Activated naive CD8-positive, alpha-beta T cell (primary cell): ENCODE measurements at regions not wholly inside any gene's neighbourhood (a gene's known extent, or its start where the extent isn't known, plus 50 kb on each side); places are given as distances from the start of the nearest gene placed in this dataset.

ENCODE experiments used
- H3K27ac Mint-ChIP-seq: one replicate; pipeline ENCODE4 v1.8.0; 2021; ENCODE audit warnings: mixed read lengths
- H3K27me3 Mint-ChIP-seq: one replicate; pipeline ENCODE4 v1.8.0; 2021; ENCODE audit warnings: mixed read lengths
- H3K36me3 Mint-ChIP-seq: one replicate; pipeline ENCODE4 v1.8.0; 2021; ENCODE audit warnings: mixed read lengths
- H3K4me1 Mint-ChIP-seq: one replicate; pipeline ENCODE4 v1.8.0; 2021; ENCODE audit warnings: low read depth, mixed read lengths
- H3K4me3 Mint-ChIP-seq: one replicate; pipeline ENCODE4 v1.8.0; 2021; ENCODE audit warnings: mild to moderate bottlenecking, mixed read lengths
- H3K9me3 Mint-ChIP-seq: one replicate; pipeline ENCODE4 v1.8.0; 2021; ENCODE audit warnings: low read depth, mixed read lengths

- H3K9me3 Mint-ChIP-seq: no peaks in the 10 kb centered on the region
- H3K27me3 Mint-ChIP-seq: no peaks in the 10 kb centered on the region
- H3K4me1 Mint-ChIP-seq: peaks cover 34% of the 10 kb centered on the region
- no peaks in the 10 kb centered on the region for H3K36me3 Mint-ChIP-seq
- H3K27ac Mint-ChIP-seq: no peak overlapping the region
- no peak overlapping the region for H3K4me3 Mint-ChIP-seq
Observed at GRCh38 chr10:8187171-8187666, 132.7 kb downstream of the GATA3 start.

- Mint-ChIP-seq H3K9me3 (no peaks in the 10 kb centered on the region), H3K36me3 (no peaks in the 10 kb centered on the region), H3K4me3 (no peak overlapping the region), H3K27me3 (no peaks in the 10 kb centered on the region), H3K4me1 (peaks cover 16% of the 10 kb centered on the region), H3K27ac (no peak overlapping the region)
Observed at GRCh38 chr10:8189458-8189857, 135.0 kb downstream of the GATA3 start.

- Mint-ChIP-seq H3K9me3 (no peaks in the 10 kb centered on the region), H3K4me3 (no peak overlapping the region), H3K27me3 (no peaks in the 10 kb centered on the region), H3K36me3 (no peaks in the 10 kb centered on the region), H3K4me1 (peaks cover 13% of the 10 kb centered on the region), H3K27ac (no peak overlapping the region)
Observed at GRCh38 chr10:8192301-8192700, 137.8 kb downstream of the GATA3 start.

- Mint-ChIP-seq H3K9me3 (no peaks in the 10 kb centered on the region), H3K4me1 (peaks cover 9% of the 10 kb centered on the region), H3K27ac (no peak overlapping the region), H3K4me3 (no peak overlapping the region), H3K27me3 (no peaks in the 10 kb centered on the region), H3K36me3 (no peaks in the 10 kb centered on the region)
Observed at GRCh38 chr10:8193546-8193945, 139.1 kb downstream of the GATA3 start.

- Mint-ChIP-seq H3K27me3 (no peaks in the 10 kb centered on the region), H3K36me3 (no peaks in the 10 kb centered on the region), H3K4me3 (no peak overlapping the region), H3K27ac (no peak overlapping the region), H3K4me1 (peaks cover 6% of the 10 kb centered on the region), H3K9me3 (no peaks in the 10 kb centered on the region)
Observed at GRCh38 chr10:8194050-8194449, 139.6 kb downstream of the GATA3 start.

- H3K4me1 Mint-ChIP-seq: no peaks in the 10 kb centered on the region
Observed at GRCh38 chr10:8206882-8207281, 152.4 kb downstream of the GATA3 start.

GRCh38 chr10:8211631-8212030 is 157.1 kb downstream of the GATA3 start:
- no peak overlapping the region for H3K27ac Mint-ChIP-seq
- H3K27me3 Mint-ChIP-seq: no peaks in the 10 kb centered on the region
- H3K4me3 Mint-ChIP-seq: no peak overlapping the region
- no peaks in the 10 kb centered on the region for H3K9me3 Mint-ChIP-seq
- H3K4me1 Mint-ChIP-seq: peaks cover 22% of the 10 kb centered on the region
- H3K36me3 Mint-ChIP-seq: no peaks in the 10 kb centered on the region

More at GRCh38 chr10:8206882-8207281, 152.4 kb downstream of the GATA3 start:
- Mint-ChIP-seq H3K36me3 (no peaks in the 10 kb centered on the region), H3K27me3 (no peaks in the 10 kb centered on the region), H3K4me3 (no peak overlapping the region), H3K27ac (no peak overlapping the region), H3K9me3 (no peaks in the 10 kb centered on the region)

GRCh38 chr10:8213735-8214134 is 159.2 kb downstream of the GATA3 start:
- Mint-ChIP-seq H3K27me3 (no peaks in the 10 kb centered on the region), H3K9me3 (peaks cover 4% of the 10 kb centered on the region), H3K4me3 (no peak overlapping the region), H3K4me1 (peaks cover 34% of the 10 kb centered on the region), H3K27ac (no peak overlapping the region), H3K36me3 (no peaks in the 10 kb centered on the region)

- no peaks in the 10 kb centered on the region for H3K36me3 Mint-ChIP-seq
- peaks cover 5% of the 10 kb centered on the region for H3K9me3 Mint-ChIP-seq
Observed at GRCh38 chr10:8214587-8214986, 160.1 kb downstream of the GATA3 start.

GRCh38 chr10:8216893-8217292 is 162.4 kb downstream of the GATA3 start:
- peaks cover 34% of the 10 kb centered on the region for H3K4me1 Mint-ChIP-seq
- H3K9me3 Mint-ChIP-seq: peaks cover 5% of the 10 kb centered on the region
- no peak overlapping the region for H3K4me3 Mint-ChIP-seq
- no peak overlapping the region for H3K27ac Mint-ChIP-seq
- H3K27me3 Mint-ChIP-seq: no peaks in the 10 kb centered on the region
- H3K36me3 Mint-ChIP-seq: peaks cover under 1% of the 10 kb centered on the region

More at GRCh38 chr10:8214587-8214986, 160.1 kb downstream of the GATA3 start:
- Mint-ChIP-seq H3K27ac (no peak overlapping the region), H3K4me3 (no peak overlapping the region), H3K27me3 (no peaks in the 10 kb centered on the region), H3K4me1 (peaks cover 34% of the 10 kb centered on the region)

- no peak overlapping the region for H3K4me3 Mint-ChIP-seq
- H3K36me3 Mint-ChIP-seq: peaks cover 2% of the 10 kb centered on the region
- H3K9me3 Mint-ChIP-seq: peaks cover 5% of the 10 kb centered on the region
- H3K4me1 Mint-ChIP-seq: peaks cover 17% of the 10 kb centered on the region
- no peaks in the 10 kb centered on the region for H3K27me3 Mint-ChIP-seq
- no peak overlapping the region for H3K27ac Mint-ChIP-seq
Observed at GRCh38 chr10:8221451-8221850, 167.0 kb downstream of the GATA3 start.

- Mint-ChIP-seq H3K27ac (no peak overlapping the region), H3K4me1 (peaks cover 12% of the 10 kb centered on the region), H3K4me3 (no peak overlapping the region), H3K36me3 (peaks cover 2% of the 10 kb centered on the region), H3K9me3 (no peaks in the 10 kb centered on the region), H3K27me3 (no peaks in the 10 kb centered on the region)
Observed at GRCh38 chr10:8224591-8224990, 170.1 kb downstream of the GATA3 start.

GRCh38 chr10:8225187-8225586 is 170.7 kb downstream of the GATA3 start:
- Mint-ChIP-seq H3K4me1 (peaks cover 12% of the 10 kb centered on the region), H3K27me3 (no peaks in the 10 kb centered on the region), H3K9me3 (no peaks in the 10 kb centered on the region)

GRCh38 chr10:8227246-8227645 is 172.8 kb downstream of the GATA3 start:
- H3K4me1 Mint-ChIP-seq: peaks cover 23% of the 10 kb centered on the region
- no peak overlapping the region for H3K27ac Mint-ChIP-seq

More at GRCh38 chr10:8225187-8225586, 170.7 kb downstream of the GATA3 start:
- Mint-ChIP-seq H3K36me3 (peaks cover 2% of the 10 kb centered on the region), H3K27ac (no peak overlapping the region), H3K4me3 (no peak overlapping the region)

GRCh38 chr10:8229153-8229552 is 174.7 kb downstream of the GATA3 start:
- Mint-ChIP-seq H3K9me3 (no peaks in the 10 kb centered on the region), H3K4me1 (peaks cover 23% of the 10 kb centered on the region), H3K4me3 (no peak overlapping the region), H3K27me3 (no peaks in the 10 kb centered on the region), H3K36me3 (no peaks in the 10 kb centered on the region), H3K27ac (no peak overlapping the region)

More at GRCh38 chr10:8227246-8227645, 172.8 kb downstream of the GATA3 start:
- H3K4me3 Mint-ChIP-seq: no peak overlapping the region
- H3K9me3 Mint-ChIP-seq: no peaks in the 10 kb centered on the region
- no peaks in the 10 kb centered on the region for H3K27me3 Mint-ChIP-seq
- no peaks in the 10 kb centered on the region for H3K36me3 Mint-ChIP-seq

GRCh38 chr10:8230902-8231301 is 176.4 kb downstream of the GATA3 start:
- Mint-ChIP-seq H3K9me3 (no peaks in the 10 kb centered on the region), H3K4me1 (peaks cover 20% of the 10 kb centered on the region), H3K27ac (no peak overlapping the region), H3K27me3 (no peaks in the 10 kb centered on the region), H3K36me3 (no peaks in the 10 kb centered on the region), H3K4me3 (no peak overlapping the region)
